Mammary epithelial cell (primary cell): ENCODE measurements at regions not wholly inside any gene's neighbourhood (a gene's known extent, or its start where the extent isn't known, plus 50 kb on each side); places are given as distances from the start of the nearest gene placed in this dataset.

Source experiments
- CTCF ChIP-seq, 2 donors: IDR thresholded peaks in 1 of 2; conservative IDR thresholded peaks in 1 of 2; 2 replicates each; pipeline ENCODE4 v1.5.1; 2011 to 2012; ENCODE audit warnings: inconsistent platforms in 2 of 2, low read length in 2 of 2, mild to moderate bottlenecking in 2 of 2, control low read depth in 1 of 2, low read depth in 1 of 2; ENCODE audit not compliant: insufficient read depth in 1 of 2; ENCODE audit errors: extremely low read depth in 1 of 2
- EZH2 ChIP-seq: IDR thresholded peaks from 2 replicates; pipeline ENCODE4 v1.6.1; 2012; ENCODE audit warnings: low read length, inconsistent platforms, borderline replicate concordance

DNA sequence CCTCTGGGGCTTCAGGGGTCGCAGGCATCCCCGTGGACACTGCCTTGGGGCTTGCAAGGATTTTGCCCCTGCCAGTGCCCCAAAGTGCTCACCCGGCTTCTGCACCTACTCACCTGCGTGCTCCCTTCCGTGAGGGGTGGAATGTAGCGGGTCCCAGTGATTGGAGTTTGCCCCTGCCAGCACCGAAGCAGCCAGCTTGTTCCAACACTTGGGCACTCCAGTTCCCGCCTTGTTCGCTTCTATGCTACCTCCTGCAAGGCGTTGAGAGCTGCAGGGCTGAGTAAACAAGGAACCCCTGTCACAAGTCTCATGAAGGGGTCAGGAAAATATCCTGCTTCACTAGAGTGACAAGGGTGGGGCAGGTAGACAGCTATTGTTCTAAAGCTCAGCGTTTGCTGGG is 631.5 kb downstream of the EPHA4 start:
- TF ChIP-seq CTCF (conservative IDR thresholded peaks at IDR 0.05 in 1 of 2, IDR thresholded peaks at IDR 0.05 in 1 of 2; ENCODE audit: extremely low read depth in 1 of 2, insufficient read depth in 1 of 2, low read depth in 1 of 2, low read length in 2 of 2) (no peak), EZH2 (no peak)
